Esophagus squamous epithelium (tissue), 5 donors: ENCODE measurements at regions not wholly inside any gene's neighbourhood (a gene's known extent, or its start where the extent isn't known, plus 50 kb on each side); places are given as distances from the start of the nearest gene placed in this dataset.

Experiments used
- DNase-seq: peaks from one replicate; lab custom pipeline; 2025; lab: John Stamatoyannopoulos, UW
- H3K27ac ChIP-seq, 4 donors: fragments of 200-600 bp; sonication (generic); one replicate each; pipeline ENCODE4 v1.5.1; 2016 to 2019; ENCODE audit warnings: mild to moderate bottlenecking in 1 of 4
- H3K27me3 ChIP-seq, 4 donors: fragments of 200-600 bp; sonication (generic); 1 replicate in 3 of 4; 2 replicates in 1 of 4; pipeline versions ENCODE4 v1.5.1 to v1.6.0; 2017 to 2021; ENCODE audit warnings: antibody characterized with exemption in 1 of 4
- H3K36me3 ChIP-seq, 3 donors: fragments of 200-600 bp; sonication (generic); one replicate each; pipeline ENCODE4 v1.5.1; 2016 to 2019
- H3K4me1 ChIP-seq, 3 donors: fragments of 200-600 bp; sonication (generic); one replicate each; pipeline ENCODE4 v1.5.1; 2017 to 2019
- H3K4me3 ChIP-seq, 4 donors: fragments of 200-600 bp; sonication (generic); 1 replicate in 3 of 4; 2 replicates in 1 of 4; pipeline ENCODE4 v1.5.1; 2016 to 2019; ENCODE audit warnings: mild to moderate bottlenecking in 2 of 4, moderate library complexity in 1 of 4
- H3K9me3 ChIP-seq, 3 donors: fragments of 200-600 bp; sonication (generic); one replicate each; pipeline ENCODE4 v1.5.1; 2016 to 2019
- POLR2A ChIP-seq, 4 donors: fragments of 450-650 bp; IDR thresholded peaks; one replicate each; pipeline ENCODE4 v1.6.1; 2017; ENCODE audit warnings: antibody characterized with exemption in 4 of 4, mild to moderate bottlenecking in 4 of 4, moderate library complexity in 3 of 4
- WGBS, 2 donors: methylation state at CpG; one replicate each; pipeline ENCODE4 v1.1.5; 2018; 5-methylcytosine and 5-hydroxymethylcytosine counted together
- intact Hi-C: fragments of 100-400 bp; cut with DNase I; formaldehyde crosslinking; loops from one replicate; pipeline ENCODE4 v1.15.0; 2022
- TF ChIP-seq, protein P1 (sequence below), 6 experiments: fragments of 450-650 bp in 4 of 6; fragments of 200-600 bp in 2 of 6; sonication (generic) in 2 of 6; IDR thresholded peaks; one replicate each; pipeline ENCODE4 v1.5.1; 2016 to 2019; ENCODE audit warnings: antibody characterized with exemption in 6 of 6, mild to moderate bottlenecking in 4 of 6, moderate library complexity in 4 of 6
- donor health status: DM: yes; HTN: yes; CAD: no.

DNA sequence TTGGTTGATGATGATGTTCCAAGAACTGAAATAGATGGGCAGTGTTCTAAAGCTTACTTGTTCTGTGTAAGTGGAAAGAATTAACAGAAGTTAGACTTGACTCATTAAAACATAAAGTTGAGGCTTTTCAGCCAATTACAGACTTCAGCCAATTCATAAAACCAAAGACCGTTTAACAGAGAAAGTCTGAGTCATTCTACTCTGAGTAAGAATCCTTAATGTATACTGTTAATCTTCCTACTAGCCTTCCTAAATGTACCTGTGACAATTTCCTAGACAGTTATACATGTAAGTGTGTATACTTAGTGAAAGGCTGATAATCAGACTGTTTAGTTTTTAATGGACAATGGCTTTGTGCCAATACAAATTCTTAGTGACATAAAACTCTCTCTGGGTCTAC, 681.0 kb downstream of the RPL10L start:
- Histone ChIP-seq H3K9me3 (no peaks in the 10 kb centered on the region), H3K4me3 (no peak overlapping the region), H3K36me3 (no peaks in the 10 kb centered on the region), H3K27me3 (no peaks in the 10 kb centered on the region), H3K27ac (no peak overlapping the region), H3K4me1 (no peaks in the 10 kb centered on the region)
- no peak for DNase-seq
- WGBS, 2 donors: 39 to 45% methylated on average over 1 of the region's 1 CpG
- intact Hi-C loops: no loop called here
- TF ChIP-seq POLR2A (IDR thresholded peaks at IDR 0.05): no peak
- TF ChIP-seq, protein P1, sequence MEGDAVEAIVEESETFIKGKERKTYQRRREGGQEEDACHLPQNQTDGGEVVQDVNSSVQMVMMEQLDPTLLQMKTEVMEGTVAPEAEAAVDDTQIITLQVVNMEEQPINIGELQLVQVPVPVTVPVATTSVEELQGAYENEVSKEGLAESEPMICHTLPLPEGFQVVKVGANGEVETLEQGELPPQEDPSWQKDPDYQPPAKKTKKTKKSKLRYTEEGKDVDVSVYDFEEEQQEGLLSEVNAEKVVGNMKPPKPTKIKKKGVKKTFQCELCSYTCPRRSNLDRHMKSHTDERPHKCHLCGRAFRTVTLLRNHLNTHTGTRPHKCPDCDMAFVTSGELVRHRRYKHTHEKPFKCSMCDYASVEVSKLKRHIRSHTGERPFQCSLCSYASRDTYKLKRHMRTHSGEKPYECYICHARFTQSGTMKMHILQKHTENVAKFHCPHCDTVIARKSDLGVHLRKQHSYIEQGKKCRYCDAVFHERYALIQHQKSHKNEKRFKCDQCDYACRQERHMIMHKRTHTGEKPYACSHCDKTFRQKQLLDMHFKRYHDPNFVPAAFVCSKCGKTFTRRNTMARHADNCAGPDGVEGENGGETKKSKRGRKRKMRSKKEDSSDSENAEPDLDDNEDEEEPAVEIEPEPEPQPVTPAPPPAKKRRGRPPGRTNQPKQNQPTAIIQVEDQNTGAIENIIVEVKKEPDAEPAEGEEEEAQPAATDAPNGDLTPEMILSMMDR (IDR thresholded peaks at IDR 0.05): no peak

DNA sequence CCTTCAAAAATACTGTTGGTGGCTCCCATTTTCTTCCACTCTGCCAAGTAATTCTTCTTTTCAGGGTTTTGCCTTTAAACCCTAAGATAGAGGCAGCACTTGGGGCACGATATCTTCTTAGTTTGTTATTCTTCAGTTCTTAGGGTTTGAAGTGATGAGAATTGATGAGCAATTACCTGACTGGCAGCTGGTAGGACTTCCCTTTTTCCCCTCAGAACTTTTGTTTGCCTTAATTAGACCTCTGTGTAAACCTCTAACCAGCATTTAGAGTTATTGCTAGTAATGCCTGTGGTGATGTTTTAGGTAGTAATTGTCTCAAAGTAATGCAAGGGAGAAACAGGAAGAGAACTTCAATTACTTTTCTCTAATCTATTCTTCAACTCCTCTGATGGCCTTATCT, 683.5 kb downstream of the RPL10L start:
- Histone ChIP-seq H3K4me1 (no peaks in the 10 kb centered on the region), H3K36me3 (no peaks in the 10 kb centered on the region), H3K27me3 (no peaks in the 10 kb centered on the region), H3K4me3 (no peak overlapping the region), H3K27ac (no peak overlapping the region), H3K9me3 (no peaks in the 10 kb centered on the region)
- no peak for DNase-seq
- intact Hi-C loops: no loop called here
- no peak for TF ChIP-seq POLR2A (IDR thresholded peaks at IDR 0.05)
- TF ChIP-seq, protein P1 (IDR thresholded peaks at IDR 0.05): no peak
- 53 to 63% methylated on average over 1 of the region's 1 CpG for WGBS, 2 donors

DNA sequence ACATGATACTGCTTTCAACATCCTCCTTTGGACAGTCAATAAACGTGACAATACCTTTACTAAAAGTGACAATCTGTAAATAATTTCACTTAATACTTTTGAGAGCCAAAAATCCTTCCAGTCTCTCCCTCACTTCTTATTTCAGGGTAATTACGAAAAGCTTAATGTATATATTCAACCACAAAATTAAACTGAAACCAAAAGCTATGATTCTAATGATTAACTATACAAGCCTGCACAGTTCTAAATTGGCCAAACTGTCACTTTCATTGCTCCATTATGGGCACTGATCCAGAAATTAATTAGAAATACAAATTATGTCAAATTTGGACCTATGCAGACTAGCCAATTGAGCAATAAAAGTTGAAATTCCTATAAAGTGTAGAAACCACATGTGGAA, 696.5 kb upstream of the MIS18BP1 start:
- WGBS, 2 donors: 36 to 54% methylated on average over 2 of the region's 2 CpGs
- H3K36me3 ChIP-seq: no peaks in the 10 kb centered on the region
- TF ChIP-seq, protein P1 (IDR thresholded peaks at IDR 0.05): no peak
- TF ChIP-seq POLR2A (IDR thresholded peaks at IDR 0.05): no peak
- intact Hi-C loops: no loop called here
- no peak overlapping the region for H3K4me3 ChIP-seq
- H3K27me3 ChIP-seq: no peaks in the 10 kb centered on the region
- no peak for DNase-seq
- H3K9me3 ChIP-seq: no peaks in the 10 kb centered on the region
- no peaks in the 10 kb centered on the region for H3K4me1 ChIP-seq
- no peak overlapping the region for H3K27ac ChIP-seq

DNA sequence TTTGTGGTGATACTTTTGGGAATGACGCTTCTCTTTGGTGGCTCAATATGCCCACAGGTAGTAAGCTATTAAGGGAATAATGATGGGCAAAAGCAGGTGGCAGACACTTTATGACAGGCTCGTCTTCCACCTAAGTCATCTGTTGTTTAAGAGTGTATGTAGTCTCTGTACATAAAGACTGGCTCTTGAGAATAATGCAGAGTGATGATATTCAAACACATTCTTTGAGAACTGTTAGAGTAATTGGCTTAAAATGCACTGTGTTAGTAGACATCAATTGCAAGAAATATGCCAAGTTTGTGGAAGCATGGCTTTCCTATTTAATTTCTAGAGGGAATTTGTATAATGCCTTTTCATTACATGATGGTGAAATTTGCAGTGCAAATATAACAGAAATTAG, 694.8 kb upstream of the MIS18BP1 start:
- Histone ChIP-seq H3K36me3 (no peaks in the 10 kb centered on the region), H3K27ac (no peak overlapping the region), H3K9me3 (no peaks in the 10 kb centered on the region), H3K27me3 (no peaks in the 10 kb centered on the region), H3K4me3 (no peak overlapping the region), H3K4me1 (no peaks in the 10 kb centered on the region)
- TF ChIP-seq POLR2A (IDR thresholded peaks at IDR 0.05): no peak
- TF ChIP-seq, protein P1 (IDR thresholded peaks at IDR 0.05): no peak
- DNase-seq: no peak
- intact Hi-C loops: no loop called here
- WGBS, 2 donors: 80 to 83% methylated on average over 2 of the region's 2 CpGs

DNA sequence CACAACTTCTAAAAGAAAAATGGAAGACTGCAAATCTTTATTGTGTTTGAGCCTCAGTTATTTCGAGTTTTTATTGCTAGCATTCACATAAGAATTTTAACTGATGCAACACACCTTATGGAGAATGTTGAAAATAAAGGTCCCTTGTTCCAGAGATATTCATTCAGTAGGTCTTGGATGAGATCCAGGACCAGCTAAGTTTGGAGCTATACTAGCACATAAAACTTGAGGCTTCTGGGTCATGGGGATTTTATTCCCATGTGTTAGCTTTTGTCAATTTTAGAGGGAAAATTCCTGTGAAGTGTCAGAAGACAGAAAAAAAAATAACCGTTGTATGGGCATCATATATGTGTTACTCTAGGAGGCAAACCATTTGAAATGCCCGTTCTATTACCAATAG, 693.2 kb upstream of the MIS18BP1 start:
- no peak for TF ChIP-seq POLR2A (IDR thresholded peaks at IDR 0.05)
- TF ChIP-seq, protein P1 (IDR thresholded peaks at IDR 0.05): no peak
- intact Hi-C loops: no loop called here
- H3K4me1 ChIP-seq: no peaks in the 10 kb centered on the region
- H3K4me3 ChIP-seq: no peak overlapping the region
- no peak for DNase-seq
- H3K27ac ChIP-seq: no peak overlapping the region
- H3K36me3 ChIP-seq: no peaks in the 10 kb centered on the region
- no peaks in the 10 kb centered on the region for H3K9me3 ChIP-seq
- WGBS, 2 donors: 55 to 73% methylated on average over 3 of the region's 3 CpGs
- no peaks in the 10 kb centered on the region for H3K27me3 ChIP-seq
